ENCODE measurements at regions not wholly inside any gene's neighbourhood (a gene's known extent, or its start where the extent isn't known, plus 50 kb on each side); places are given as distances from the start of the nearest gene placed in this dataset.

GRCh38 chr1:96473791-96474434 lies 247.7 kb upstream of the PTBP2 start:
- no peak for DNase-seq

- no peak for DNase-seq
Measured at GRCh38 chr1:96474985-96475743, 246.4 kb upstream of the PTBP2 start.

GRCh38 chr1:96475903-96476302 lies 245.7 kb upstream of the PTBP2 start:
- DNase-seq, result no peak

- DNase-seq, result no peak
Measured at GRCh38 chr1:96478228-96478627, 243.4 kb upstream of the PTBP2 start.

- DNase-seq, result no peak
Measured at GRCh38 chr1:96481409-96481808, 240.2 kb upstream of the PTBP2 start.

- no peak for DNase-seq
Measured at GRCh38 chr1:96482616-96483015, 239.0 kb upstream of the PTBP2 start.

- no peak for DNase-seq
Measured at GRCh38 chr1:96487394-96487793, 234.2 kb upstream of the PTBP2 start.

GRCh38 chr1:96487971-96488370 lies 233.6 kb upstream of the PTBP2 start:
- DNase-seq, result no peak

GRCh38 chr1:96488777-96489176 lies 232.8 kb upstream of the PTBP2 start:
- no peak for DNase-seq

GRCh38 chr1:96492236-96492635 lies 229.3 kb upstream of the PTBP2 start:
- DNase-seq, result peak; percentile 21

- no peak for DNase-seq
Measured at GRCh38 chr1:96498744-96499340, 222.7 kb upstream of the PTBP2 start.

- DNase-seq, result no peak
Measured at GRCh38 chr1:96508233-96508632, 213.4 kb upstream of the PTBP2 start.

GRCh38 chr1:96509339-96509738 lies 212.2 kb upstream of the PTBP2 start:
- no peak for DNase-seq

GRCh38 chr1:96509951-96510350 lies 211.6 kb upstream of the PTBP2 start:
- DNase-seq, result no peak

- DNase-seq, result no peak
Measured at GRCh38 chr1:96510391-96510790, 211.2 kb upstream of the PTBP2 start.

GRCh38 chr1:96510911-96511310 lies 210.7 kb upstream of the PTBP2 start:
- peak; percentile 64 for DNase-seq

- no peak for DNase-seq
Measured at GRCh38 chr1:96513136-96513535, 208.4 kb upstream of the PTBP2 start.

GRCh38 chr1:96515430-96515829 lies 206.2 kb upstream of the PTBP2 start:
- DNase-seq, result no peak

- no peak for DNase-seq
Measured at GRCh38 chr1:96515925-96516324, 205.7 kb upstream of the PTBP2 start.

GRCh38 chr1:96519851-96520578 lies 201.6 kb upstream of the PTBP2 start:
- DNase-seq, result no peak

- DNase-seq, result no peak
Measured at GRCh38 chr1:96520579-96520947, 201.0 kb upstream of the PTBP2 start.

GRCh38 chr1:96521010-96521409 lies 200.6 kb upstream of the PTBP2 start:
- DNase-seq, result no peak

GRCh38 chr1:96521994-96522760 lies 199.4 kb upstream of the PTBP2 start:
- no peak for DNase-seq
